ENCODE measurements at regions not wholly inside any gene's neighbourhood (a gene's known extent, or its start where the extent isn't known, plus 50 kb on each side); places are given as distances from the start of the nearest gene placed in this dataset.

GRCh38 chr1:204002614-204003013, 70.3 kb upstream of the SOX13 start:
- TF ChIP-seq POLR2A (IDR thresholded peaks at IDR 0.05): no peak
- TF ChIP-seq, protein P1, sequence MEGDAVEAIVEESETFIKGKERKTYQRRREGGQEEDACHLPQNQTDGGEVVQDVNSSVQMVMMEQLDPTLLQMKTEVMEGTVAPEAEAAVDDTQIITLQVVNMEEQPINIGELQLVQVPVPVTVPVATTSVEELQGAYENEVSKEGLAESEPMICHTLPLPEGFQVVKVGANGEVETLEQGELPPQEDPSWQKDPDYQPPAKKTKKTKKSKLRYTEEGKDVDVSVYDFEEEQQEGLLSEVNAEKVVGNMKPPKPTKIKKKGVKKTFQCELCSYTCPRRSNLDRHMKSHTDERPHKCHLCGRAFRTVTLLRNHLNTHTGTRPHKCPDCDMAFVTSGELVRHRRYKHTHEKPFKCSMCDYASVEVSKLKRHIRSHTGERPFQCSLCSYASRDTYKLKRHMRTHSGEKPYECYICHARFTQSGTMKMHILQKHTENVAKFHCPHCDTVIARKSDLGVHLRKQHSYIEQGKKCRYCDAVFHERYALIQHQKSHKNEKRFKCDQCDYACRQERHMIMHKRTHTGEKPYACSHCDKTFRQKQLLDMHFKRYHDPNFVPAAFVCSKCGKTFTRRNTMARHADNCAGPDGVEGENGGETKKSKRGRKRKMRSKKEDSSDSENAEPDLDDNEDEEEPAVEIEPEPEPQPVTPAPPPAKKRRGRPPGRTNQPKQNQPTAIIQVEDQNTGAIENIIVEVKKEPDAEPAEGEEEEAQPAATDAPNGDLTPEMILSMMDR (IDR thresholded peaks at IDR 0.05): no peak
- no peak overlapping the region for H3K4me3 ChIP-seq
- no peaks in the 10 kb centered on the region for H3K36me3 ChIP-seq (replicated peaks in 1 of 2)
- DNase-seq: no peak
- no peaks in the 10 kb centered on the region for H3K27me3 ChIP-seq
- H3K9me3 ChIP-seq (replicated peaks in 1 of 3): no peaks in the 10 kb centered on the region
- 59 to 85% (median 81%) methylated on average over 2 to 3 of the region's 3 CpGs for WGBS, 4 donors
- H3K27ac ChIP-seq: no peak overlapping the region
- intact Hi-C loops (cut with DNase I): no loop called here
- no peaks in the 10 kb centered on the region for H3K4me1 ChIP-seq (replicated peaks in 1 of 2)

DNA sequence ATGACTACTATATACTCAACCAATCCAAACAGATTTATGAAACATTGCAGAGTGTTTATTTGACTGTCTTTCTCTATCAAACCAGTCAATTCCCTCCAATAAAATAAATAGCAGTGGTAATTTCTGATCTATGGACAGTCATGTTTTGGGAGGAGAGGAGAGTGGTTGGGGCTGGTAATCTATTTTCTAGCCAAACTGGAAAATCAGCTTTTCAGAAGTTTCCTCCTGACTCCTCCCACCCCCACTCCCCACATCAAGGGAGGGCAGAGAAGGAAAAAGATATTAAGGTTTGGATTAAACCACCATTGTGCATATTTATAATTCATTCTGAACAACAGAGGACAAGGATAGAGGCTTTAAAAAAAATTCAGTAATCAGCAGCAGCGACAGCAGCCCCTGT, 69.4 kb upstream of the SOX13 start:
- DNase-seq: no peak
- Histone ChIP-seq H3K27me3 (no peaks in the 10 kb centered on the region), H3K4me3 (no peak overlapping the region), H3K36me3 (replicated peaks in 1 of 2) (no peaks in the 10 kb centered on the region), H3K4me1 (replicated peaks in 1 of 2) (no peaks in the 10 kb centered on the region), H3K27ac (no peak overlapping the region), H3K9me3 (replicated peaks in 1 of 3) (no peaks in the 10 kb centered on the region)
- WGBS, 4 donors: 54 to 88% (median 80%) methylated on average over 1 of the region's 1 CpG
- intact Hi-C loops (cut with DNase I): no loop called here
- TF ChIP-seq POLR2A (IDR thresholded peaks at IDR 0.05): no peak
- TF ChIP-seq, protein P1 (IDR thresholded peaks at IDR 0.05): no peak

DNA sequence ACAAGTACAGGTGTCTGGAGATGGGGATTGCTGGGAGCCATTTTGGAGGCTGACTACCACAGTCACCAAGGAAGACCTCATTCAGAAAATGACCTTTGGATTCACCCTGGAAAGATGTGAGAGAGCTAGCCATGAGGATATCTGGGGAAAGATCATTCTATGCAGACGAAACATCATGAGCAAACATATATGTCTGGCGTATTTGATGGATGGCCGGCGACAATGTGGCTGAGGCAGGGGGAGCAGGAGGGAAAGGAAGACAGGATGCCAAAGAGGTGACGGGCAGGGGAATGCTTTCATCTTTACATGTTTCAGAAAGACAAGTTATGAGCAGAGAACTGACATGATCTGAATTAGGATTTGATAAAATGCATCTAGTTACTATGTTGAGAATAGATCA, 61.5 kb upstream of the SOX13 start:
- Histone ChIP-seq H3K4me3 (no peak overlapping the region), H3K27ac (no peak overlapping the region), H3K36me3 (replicated peaks in 1 of 2) (no peaks in the 10 kb centered on the region), H3K4me1 (replicated peaks in 1 of 2) (no peaks in the 10 kb centered on the region), H3K9me3 (replicated peaks in 1 of 3) (no peaks in the 10 kb centered on the region), H3K27me3 (no peaks in the 10 kb centered on the region)
- no peak for DNase-seq
- 84 to 88% (median 86%) methylated on average over 5 of the region's 5 CpGs for WGBS, 4 donors
- intact Hi-C loops (cut with DNase I): no loop called here
- TF ChIP-seq, protein P1 (IDR thresholded peaks at IDR 0.05): no peak
- TF ChIP-seq POLR2A (IDR thresholded peaks at IDR 0.05): no peak

DNA sequence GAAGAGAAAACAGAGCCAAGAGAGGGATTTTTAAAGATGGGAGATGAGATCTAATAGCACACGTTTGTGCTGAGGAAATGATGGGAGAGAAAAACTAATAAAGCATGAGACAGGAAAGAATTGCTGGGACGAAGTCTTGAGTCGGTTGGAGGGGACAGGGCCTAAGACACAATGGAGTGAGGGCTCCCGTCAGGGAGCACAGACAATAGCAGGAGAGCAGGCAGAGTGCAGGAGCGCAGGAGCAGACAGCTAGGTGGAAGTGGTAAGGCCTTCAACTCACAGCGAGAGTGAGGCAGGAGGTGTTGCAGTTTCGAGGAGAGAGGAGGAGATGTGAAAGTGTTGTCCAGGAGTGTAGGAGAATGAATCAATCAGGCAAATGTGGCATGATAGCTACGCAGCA, 59.9 kb upstream of the SOX13 start:
- 69 to 82% (median 74%) methylated on average over 8 of the region's 8 CpGs for WGBS, 4 donors
- TF ChIP-seq, protein P1 (IDR thresholded peaks at IDR 0.05): no peak
- TF ChIP-seq POLR2A (IDR thresholded peaks at IDR 0.05): no peak
- H3K27me3 ChIP-seq: no peaks in the 10 kb centered on the region
- H3K4me1 ChIP-seq (replicated peaks in 1 of 2): no peaks in the 10 kb centered on the region
- no peak for DNase-seq
- H3K36me3 ChIP-seq (replicated peaks in 1 of 2): no peaks in the 10 kb centered on the region
- H3K27ac ChIP-seq: no peak overlapping the region
- no peaks in the 10 kb centered on the region for H3K9me3 ChIP-seq (replicated peaks in 1 of 3)
- H3K4me3 ChIP-seq: no peak overlapping the region
- intact Hi-C loops (cut with DNase I): no loop called here

All from adrenal gland (tissue), 9 donors.